Right ventricle myocardium superior (tissue), 1 donor: ENCODE measurements at regions not wholly inside any gene's neighbourhood (a gene's known extent, or its start where the extent isn't known, plus 50 kb on each side); places are given as distances from the start of the nearest gene placed in this dataset.
A peak's percentile ranks its signal among the peaks of the same experiment; 100 is the strongest.
"Not testable (repeated sequence)": the region's sequence is repeated elsewhere in the genome, so short reads cannot be mapped to it uniquely, and the experiment has no call there.

Experiments
- ATAC-seq: fragments of 200-7000 bp; cut with Tn5 transposase; one replicate; pipeline ENCODE4 v1.9.1; 2020; ENCODE audit warnings: mild to moderate bottlenecking; ENCODE audit not compliant: poor library complexity
- DNase-seq: peaks from one replicate; pipeline ENCODE4 v3.0.0-alpha.2; 2020
- intact Hi-C: fragments of 100-400 bp; cut with DNase I; formaldehyde crosslinking; loops from one replicate; pipeline ENCODE4 v1.11.2; 2022
- donor health status: DM: no; HTN: yes; CAD: no; lungs with severe emphysema.

GRCh38 chr3:152737021-152737908, 97.7 kb upstream of the P2RY1 start:
- peak; percentile 56 for ATAC-seq
- intact Hi-C loops, result no loop called here
- DNase-seq, result no peak

GRCh38 chr3:152738656-152739055, 96.3 kb upstream of the P2RY1 start:
- DNase-seq (no peak), ATAC-seq (no peak)
- intact Hi-C loops, result no loop called here

- no peak for DNase-seq
- intact Hi-C loops, result no loop called here
- ATAC-seq, result no peak
Measured at GRCh38 chr3:152742368-152743347, 92.3 kb upstream of the P2RY1 start.

GRCh38 chr3:152745646-152746045, 89.3 kb upstream of the P2RY1 start:
- intact Hi-C loops, result no loop called here
- DNase-seq (no peak), ATAC-seq (no peak)

GRCh38 chr3:152754303-152754702, 80.6 kb upstream of the P2RY1 start:
- no peak for DNase-seq
- intact Hi-C loops, result no loop called here
- ATAC-seq, result no peak

- DNase-seq (no peak), ATAC-seq (no peak)
- intact Hi-C loops, result no loop called here
Measured at GRCh38 chr3:152756807-152757206, 78.1 kb upstream of the P2RY1 start.

- ATAC-seq (no peak), DNase-seq (no peak)
- intact Hi-C loops, result no loop called here
Measured at GRCh38 chr3:152760024-152760563, 74.8 kb upstream of the P2RY1 start.

GRCh38 chr3:152760591-152760990, 74.3 kb upstream of the P2RY1 start:
- no peak for ATAC-seq
- intact Hi-C loops, result no loop called here
- no peak for DNase-seq

- ATAC-seq (peak; percentile 74), DNase-seq (no peak)
- intact Hi-C loops, result no loop called here
Measured at GRCh38 chr3:152768478-152768877, 66.5 kb upstream of the P2RY1 start.

- ATAC-seq (peak; percentile 27), DNase-seq (no peak)
- intact Hi-C loops, result no loop called here
Measured at GRCh38 chr3:152769523-152769922, 65.4 kb upstream of the P2RY1 start.

GRCh38 chr3:152770296-152770695, 64.6 kb upstream of the P2RY1 start:
- no peak for ATAC-seq
- no peak for DNase-seq
- intact Hi-C loops, result no loop called here

- DNase-seq (no peak), ATAC-seq (no peak)
- intact Hi-C loops, result no loop called here
Measured at GRCh38 chr3:152771120-152771519, 63.8 kb upstream of the P2RY1 start.

GRCh38 chr3:152772674-152773225, 62.2 kb upstream of the P2RY1 start:
- intact Hi-C loops, result no loop called here
- DNase-seq, result no peak
- ATAC-seq, result no peak

- no peak for ATAC-seq
- no peak for DNase-seq
- intact Hi-C loops, result no loop called here
Measured at GRCh38 chr3:152773633-152774032, 61.3 kb upstream of the P2RY1 start.

GRCh38 chr3:152774230-152774629, 60.7 kb upstream of the P2RY1 start:
- intact Hi-C loops, DNase-seq, ATAC-seq: not testable (repeated sequence)

- DNase-seq, result no peak
- ATAC-seq, result no peak
- intact Hi-C loops, result no loop called here
Measured at GRCh38 chr3:152778022-152778421, 56.9 kb upstream of the P2RY1 start.

- no peak for ATAC-seq
- intact Hi-C loops, result no loop called here
- no peak for DNase-seq
Measured at GRCh38 chr3:152779653-152780052, 55.3 kb upstream of the P2RY1 start.

- ATAC-seq, result no peak
- intact Hi-C loops, result no loop called here
- no peak for DNase-seq
Measured at GRCh38 chr3:152780553-152780952, 54.4 kb upstream of the P2RY1 start.

- intact Hi-C loops, result no loop called here
- ATAC-seq, result no peak
- DNase-seq, result no peak
Measured at GRCh38 chr3:152785051-152785450, 49.9 kb upstream of the P2RY1 start.
